ENCODE measurements at regions not wholly inside any gene's neighbourhood (a gene's known extent, or its start where the extent isn't known, plus 50 kb on each side); places are given as distances from the start of the nearest gene placed in this dataset.

DNA sequence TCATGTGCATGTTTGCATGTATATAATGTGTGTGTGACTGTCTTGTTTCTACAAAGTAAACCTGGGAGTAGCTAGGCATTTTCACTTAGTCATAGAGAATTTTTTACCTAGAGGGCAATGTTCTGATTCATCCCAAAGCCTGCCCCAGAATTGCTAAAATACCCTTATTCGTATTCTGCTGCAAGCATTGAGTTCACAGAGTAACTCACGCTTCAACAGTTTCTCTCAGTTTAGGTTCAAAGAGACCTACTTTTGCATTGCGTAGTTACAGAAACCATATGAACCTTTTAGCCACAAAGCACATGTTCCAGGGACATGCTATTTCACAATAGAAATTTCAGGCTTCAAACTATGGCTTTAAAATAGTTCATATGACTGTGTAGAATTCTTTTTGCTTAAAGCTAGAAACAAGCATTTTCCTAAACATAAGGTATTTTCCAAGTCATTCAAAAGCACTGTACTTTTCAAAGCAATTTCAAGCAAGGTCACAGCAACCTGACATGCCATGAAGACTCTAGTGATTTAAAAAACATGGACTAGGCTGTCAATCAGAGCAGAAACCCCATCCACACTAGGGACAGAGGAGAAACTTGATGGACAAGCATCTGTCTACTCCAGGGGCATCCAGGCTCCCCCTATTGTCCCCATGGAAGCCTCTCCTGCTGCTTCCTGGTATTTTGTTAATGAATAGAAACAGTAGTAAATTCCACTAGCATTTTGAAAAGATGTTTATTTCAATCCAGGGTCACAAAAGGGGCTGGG, 81.5 kb upstream of the MAPK10 start:
- DNase-seq (ENCODE audit: low read depth, low spot score): no peak
- no peak overlapping the region for H3K4me3 ChIP-seq (ENCODE audit: low read depth, low read length)
- TF ChIP-seq, protein P1, sequence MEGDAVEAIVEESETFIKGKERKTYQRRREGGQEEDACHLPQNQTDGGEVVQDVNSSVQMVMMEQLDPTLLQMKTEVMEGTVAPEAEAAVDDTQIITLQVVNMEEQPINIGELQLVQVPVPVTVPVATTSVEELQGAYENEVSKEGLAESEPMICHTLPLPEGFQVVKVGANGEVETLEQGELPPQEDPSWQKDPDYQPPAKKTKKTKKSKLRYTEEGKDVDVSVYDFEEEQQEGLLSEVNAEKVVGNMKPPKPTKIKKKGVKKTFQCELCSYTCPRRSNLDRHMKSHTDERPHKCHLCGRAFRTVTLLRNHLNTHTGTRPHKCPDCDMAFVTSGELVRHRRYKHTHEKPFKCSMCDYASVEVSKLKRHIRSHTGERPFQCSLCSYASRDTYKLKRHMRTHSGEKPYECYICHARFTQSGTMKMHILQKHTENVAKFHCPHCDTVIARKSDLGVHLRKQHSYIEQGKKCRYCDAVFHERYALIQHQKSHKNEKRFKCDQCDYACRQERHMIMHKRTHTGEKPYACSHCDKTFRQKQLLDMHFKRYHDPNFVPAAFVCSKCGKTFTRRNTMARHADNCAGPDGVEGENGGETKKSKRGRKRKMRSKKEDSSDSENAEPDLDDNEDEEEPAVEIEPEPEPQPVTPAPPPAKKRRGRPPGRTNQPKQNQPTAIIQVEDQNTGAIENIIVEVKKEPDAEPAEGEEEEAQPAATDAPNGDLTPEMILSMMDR (IDR thresholded peaks at IDR 0.05; ENCODE audit: low read depth, low read length): no peak
- in situ Hi-C loops (cut with HindIII; ENCODE audit: low sequenced_read_pairs): no loop called here

DNA sequence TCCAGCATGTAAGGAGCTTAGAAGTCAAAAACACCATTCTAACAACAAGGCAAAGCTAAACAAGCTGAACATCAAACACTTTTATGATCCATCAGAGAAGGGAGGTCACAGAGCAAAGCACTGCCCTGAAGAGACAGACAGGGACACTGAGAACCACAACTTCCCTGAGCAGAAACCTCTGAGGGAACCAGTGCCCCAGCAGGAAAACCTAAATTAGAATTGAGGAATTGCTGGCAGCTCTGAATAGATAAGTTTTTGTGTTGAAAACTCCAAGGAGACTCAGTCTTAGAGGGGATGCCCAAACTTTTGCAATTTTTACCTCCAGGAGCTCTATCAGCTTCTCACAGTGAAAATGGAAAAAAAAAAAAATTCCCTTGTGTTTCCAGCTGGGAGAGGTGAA, 83.0 kb upstream of the MAPK10 start:
- in situ Hi-C loops (cut with HindIII; ENCODE audit: low sequenced_read_pairs): no loop called here
- no peak for DNase-seq (ENCODE audit: low read depth, low spot score)
- H3K4me3 ChIP-seq (ENCODE audit: low read depth, low read length): no peak overlapping the region
- TF ChIP-seq, protein P1 (IDR thresholded peaks at IDR 0.05; ENCODE audit: low read depth, low read length): no peak

DNA sequence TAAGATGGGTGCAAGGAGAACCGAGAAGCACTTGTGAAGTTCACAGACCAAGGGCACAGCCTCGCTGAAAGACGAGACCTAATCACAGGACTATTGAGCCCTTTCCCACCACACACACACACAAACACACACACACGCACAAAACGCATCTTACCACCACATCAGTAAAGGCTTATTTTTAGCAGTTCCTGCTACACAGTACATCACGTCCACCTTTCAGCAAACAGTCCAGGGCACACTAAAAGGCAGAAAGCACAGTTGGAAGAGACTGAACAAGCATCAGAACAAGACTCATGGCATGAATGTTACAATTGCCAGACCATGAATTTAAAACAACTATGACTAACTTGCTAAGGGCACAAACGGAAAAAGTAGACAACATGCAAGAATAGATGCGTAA, 83.6 kb upstream of the MAPK10 start:
- DNase-seq (ENCODE audit: low read depth, low spot score): no peak
- H3K4me3 ChIP-seq (ENCODE audit: low read depth, low read length): no peak overlapping the region
- in situ Hi-C loops (cut with HindIII; ENCODE audit: low sequenced_read_pairs): no loop called here
- TF ChIP-seq, protein P1 (IDR thresholded peaks at IDR 0.05; ENCODE audit: low read depth, low read length): no peak

DNA sequence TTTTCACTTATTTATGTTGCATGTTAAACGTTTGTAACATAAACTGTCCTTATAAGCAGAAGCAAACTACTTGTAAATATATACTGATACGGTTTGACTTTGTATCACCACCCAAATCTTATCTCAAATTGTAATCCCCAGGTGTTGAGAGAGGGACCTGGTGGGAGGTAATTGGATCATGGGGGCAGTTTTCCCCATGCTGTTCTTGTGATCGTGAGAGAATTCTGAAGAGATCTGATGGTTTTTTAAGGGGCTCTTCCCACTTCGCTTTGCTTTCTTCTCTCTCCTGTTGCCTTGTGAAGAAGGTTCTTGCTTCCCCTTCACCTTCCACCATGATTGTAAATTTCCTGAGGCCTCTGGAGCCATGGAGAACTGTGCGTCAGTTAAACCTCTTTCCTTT, 87.1 kb upstream of the MAPK10 start:
- no peak for DNase-seq (ENCODE audit: low read depth, low spot score)
- H3K4me3 ChIP-seq (ENCODE audit: low read depth, low read length): no peak overlapping the region
- TF ChIP-seq, protein P1 (IDR thresholded peaks at IDR 0.05; ENCODE audit: low read depth, low read length): no peak
- in situ Hi-C loops (cut with HindIII; ENCODE audit: low sequenced_read_pairs): no loop called here

DNA sequence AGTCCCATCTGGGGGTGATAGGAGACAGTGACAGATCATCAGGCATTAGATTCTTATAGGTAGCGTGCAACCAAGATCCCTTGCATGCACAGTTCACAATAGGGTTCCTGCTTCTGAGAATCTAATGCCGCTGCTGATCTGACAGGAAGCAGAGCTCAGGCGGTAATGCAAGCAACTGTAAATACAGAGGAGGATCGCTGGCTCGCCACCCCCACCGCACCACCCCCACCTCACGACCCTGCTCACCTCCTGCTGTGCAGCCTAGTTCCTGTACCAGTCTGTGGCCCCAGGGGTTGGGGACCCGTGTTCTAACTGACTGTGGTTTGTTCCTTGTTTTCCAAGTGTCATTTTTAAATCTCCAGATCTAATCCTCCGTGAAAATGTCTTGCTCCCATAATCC, 89.0 kb upstream of the MAPK10 start:
- in situ Hi-C loops (cut with HindIII; ENCODE audit: low sequenced_read_pairs): no loop called here

DNA sequence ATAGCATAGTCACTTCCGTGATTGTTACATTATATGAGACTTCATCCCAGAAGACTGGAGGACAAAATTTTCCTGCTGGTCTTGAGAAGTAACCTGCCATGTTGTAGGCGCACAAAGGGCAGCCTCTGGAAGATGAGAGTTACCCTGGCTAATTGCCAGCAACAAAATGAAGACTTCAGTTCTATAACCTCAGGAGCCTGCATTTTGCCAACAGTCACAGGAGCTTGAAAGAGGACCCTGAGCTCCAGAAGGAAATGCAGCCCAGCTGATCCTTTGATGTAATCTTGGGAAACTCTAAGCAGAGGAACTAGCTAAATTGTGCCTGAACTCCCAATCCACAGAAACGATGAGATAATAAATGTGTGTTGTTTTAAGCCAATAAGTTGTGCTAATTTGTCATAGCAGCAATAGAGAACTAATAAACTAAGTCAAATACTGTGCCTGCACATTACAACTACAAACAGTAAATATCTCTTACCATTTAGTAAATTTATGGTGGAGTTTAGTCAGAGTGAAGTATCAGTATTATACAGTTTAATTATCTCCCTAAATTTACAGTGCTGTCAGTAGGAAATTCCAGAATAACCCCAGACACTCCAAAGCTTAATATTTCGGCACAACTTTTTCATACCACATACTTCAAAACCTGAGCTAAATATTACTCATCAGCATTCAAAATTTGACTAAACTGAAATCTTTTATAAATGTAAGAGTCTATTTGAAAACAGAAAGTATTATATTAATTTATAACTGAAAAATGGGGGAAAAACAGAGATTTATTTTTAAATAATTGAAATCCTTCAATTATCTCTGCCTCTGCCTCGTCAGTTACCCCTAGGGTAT, 90.1 kb upstream of the MAPK10 start:
- DNase-seq (ENCODE audit: low read depth, low spot score): no peak
- H3K4me3 ChIP-seq (ENCODE audit: low read depth, low read length): no peak overlapping the region
- in situ Hi-C loops (cut with HindIII; ENCODE audit: low sequenced_read_pairs): no loop called here
- TF ChIP-seq, protein P1 (IDR thresholded peaks at IDR 0.05; ENCODE audit: low read depth, low read length): no peak

More for the DNA sequence above, 89.0 kb upstream of the MAPK10 start:
- no peak overlapping the region for H3K4me3 ChIP-seq (ENCODE audit: low read depth, low read length)
- TF ChIP-seq, protein P1 (IDR thresholded peaks at IDR 0.05; ENCODE audit: low read depth, low read length): no peak
- DNase-seq (ENCODE audit: low read depth, low spot score): no peak

Data from astrocyte of the spinal cord (primary cell).